Thyroid gland (tissue), 4 donors: ENCODE measurements at regions not wholly inside any gene's neighbourhood (a gene's known extent, or its start where the extent isn't known, plus 50 kb on each side); places are given as distances from the start of the nearest gene placed in this dataset.

ENCODE experiments used
- DNase-seq, 2 donors: peaks; one replicate each; pipeline ENCODE4 v3.0.0-alpha.2; 2019
- H3K27ac ChIP-seq, 3 donors: fragments of 200-600 bp; sonication (generic); 1 replicate in 2 of 3; 2 replicates in 1 of 3; pipeline ENCODE4 v1.5.1; 2016 to 2019; ENCODE audit warnings: mild to moderate bottlenecking in 1 of 3, moderate library complexity in 1 of 3
- H3K27me3 ChIP-seq: fragments of 200-600 bp; sonication (generic); one replicate; pipeline ENCODE4 v1.5.1; 2019
- H3K36me3 ChIP-seq, 2 donors: fragments of 200-600 bp; sonication (generic); one replicate each; pipeline ENCODE4 v1.5.1; 2016 to 2019
- H3K4me1 ChIP-seq, 2 donors: fragments of 200-600 bp; sonication (generic); one replicate each; pipeline ENCODE4 v1.5.1; 2017 to 2019
- H3K4me3 ChIP-seq, 3 donors: fragments of 200-600 bp; sonication (generic); replicated peaks in 1 of 3; 1 replicate in 2 of 3; 2 replicates in 1 of 3; pipeline ENCODE4 v1.5.1; 2016; ENCODE audit warnings: mild to moderate bottlenecking in 1 of 3
- H3K9me3 ChIP-seq: fragments of 200-600 bp; sonication (generic); one replicate; pipeline ENCODE4 v1.5.1; 2017
- CTCF ChIP-seq, 6 experiments: fragments of 200-600 bp in 3 of 6; fragments of 450-650 bp in 3 of 6; sonication (generic) in 3 of 6; IDR thresholded peaks; one replicate each; pipeline ENCODE4 v1.5.1; 2016 to 2019; ENCODE audit warnings: antibody characterized with exemption in 6 of 6, mild to moderate bottlenecking in 2 of 6, inconsistent platforms in 1 of 6, moderate library complexity in 1 of 6
- POLR2A ChIP-seq, 2 donors: fragments of 450-650 bp; IDR thresholded peaks; one replicate each; pipeline ENCODE4 v1.6.1; 2017; ENCODE audit warnings: antibody characterized with exemption in 2 of 2, mild to moderate bottlenecking in 2 of 2, moderate library complexity in 1 of 2
- WGBS, 2 donors: methylation state at CpG; one replicate each; pipeline ENCODE4 v1.1.5; 2017; 5-methylcytosine and 5-hydroxymethylcytosine counted together
- intact Hi-C: fragments of 100-400 bp; cut with DNase I; formaldehyde crosslinking; loops from one replicate; pipeline ENCODE4 v1.15.1; 2023

DNA sequence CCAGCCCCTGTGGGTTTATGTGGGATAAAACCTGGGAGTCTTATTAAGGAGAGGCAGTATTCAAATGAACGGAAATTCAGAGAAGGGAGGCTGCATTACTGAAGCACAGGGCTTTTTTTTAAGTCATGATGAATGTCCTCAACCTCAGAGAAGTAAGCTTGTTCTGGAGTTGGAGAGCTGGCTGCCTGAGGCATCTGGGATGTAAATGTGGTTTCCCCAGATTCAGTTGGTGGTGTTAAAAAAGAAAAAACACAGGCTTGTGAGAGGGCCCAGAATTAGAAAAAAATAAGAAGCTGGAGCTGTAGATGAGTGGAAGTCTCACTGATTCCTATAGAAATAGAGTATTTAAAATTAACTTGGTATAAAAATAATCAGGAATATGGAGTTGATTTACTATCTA lies 64.0 kb upstream of the GPR12 start:
- TF ChIP-seq POLR2A (IDR thresholded peaks at IDR 0.05) (no peak), CTCF (IDR thresholded peaks at IDR 0.05) (no peak)
- Histone ChIP-seq H3K27ac (no peak overlapping the region), H3K4me1 (no peaks in the 10 kb centered on the region), H3K27me3 (no peaks in the 10 kb centered on the region), H3K9me3 (no peaks in the 10 kb centered on the region), H3K36me3 (no peaks in the 10 kb centered on the region), H3K4me3 (no peak overlapping the region)
- DNase-seq: no peak
- 29 to 75% methylated on average over 1 of the region's 1 CpG for WGBS, 2 donors
- intact Hi-C loops: no loop called here

- no peaks in the 10 kb centered on the region for H3K9me3 ChIP-seq
- no peak for DNase-seq
- no peaks in the 10 kb centered on the region for H3K27me3 ChIP-seq
- TF ChIP-seq POLR2A (IDR thresholded peaks at IDR 0.05): no peak
- TF ChIP-seq CTCF (IDR thresholded peaks at IDR 0.05): no peak
- H3K4me3 ChIP-seq: no peak overlapping the region
- intact Hi-C loops: no loop called here
- no peaks in the 10 kb centered on the region for H3K4me1 ChIP-seq
- no peaks in the 10 kb centered on the region for H3K36me3 ChIP-seq
- no peak overlapping the region for H3K27ac ChIP-seq
These were observed 61.6 kb upstream of the GPR12 start for GRCh38 chr13:26822146-26822545.

GRCh38 chr13:26821672-26822071 lies 61.1 kb upstream of the GPR12 start:
- Histone ChIP-seq H3K9me3 (no peaks in the 10 kb centered on the region), H3K27me3 (no peaks in the 10 kb centered on the region), H3K4me3 (no peak overlapping the region), H3K4me1 (no peaks in the 10 kb centered on the region), H3K36me3 (no peaks in the 10 kb centered on the region), H3K27ac (no peak overlapping the region)
- 80 to 92% methylated on average over 7 of the region's 7 CpGs for WGBS, 2 donors
- no peak for TF ChIP-seq POLR2A (IDR thresholded peaks at IDR 0.05)
- no peak for TF ChIP-seq CTCF (IDR thresholded peaks at IDR 0.05)
- intact Hi-C loops: no loop called here
- DNase-seq: no peak

GRCh38 chr13:26820871-26821270 lies 60.3 kb upstream of the GPR12 start:
- 81 to 85% methylated on average over 4 of the region's 4 CpGs for WGBS, 2 donors
- TF ChIP-seq POLR2A (IDR thresholded peaks at IDR 0.05) (no peak), CTCF (IDR thresholded peaks at IDR 0.05) (no peak)
- Histone ChIP-seq H3K36me3 (no peaks in the 10 kb centered on the region), H3K27me3 (no peaks in the 10 kb centered on the region), H3K4me3 (no peak overlapping the region), H3K9me3 (no peaks in the 10 kb centered on the region), H3K27ac (no peak overlapping the region), H3K4me1 (no peaks in the 10 kb centered on the region)
- intact Hi-C loops: no loop called here
- DNase-seq: no peak

DNA sequence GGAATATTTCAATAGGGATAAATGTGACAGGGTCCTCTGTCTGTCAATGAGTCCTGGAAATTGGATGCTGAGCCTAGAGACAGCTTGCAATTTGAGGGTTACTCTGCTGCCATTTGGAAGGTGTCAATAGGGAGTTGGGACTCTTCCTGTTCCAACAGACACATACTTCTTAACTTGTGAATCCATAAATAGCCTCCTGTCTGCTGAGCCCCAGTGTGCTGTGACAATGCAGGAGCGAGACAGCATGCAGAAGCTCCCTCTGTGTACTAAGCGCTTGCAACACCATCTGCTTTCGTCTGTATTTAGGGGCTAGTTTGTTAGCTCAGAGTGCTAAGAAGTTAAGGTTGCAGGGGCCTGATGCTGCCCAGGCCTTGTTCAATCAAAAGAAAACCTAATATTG lies 58.5 kb upstream of the GPR12 start:
- Histone ChIP-seq H3K4me1 (no peaks in the 10 kb centered on the region), H3K27me3 (no peaks in the 10 kb centered on the region), H3K9me3 (no peaks in the 10 kb centered on the region), H3K4me3 (no peak overlapping the region), H3K36me3 (no peaks in the 10 kb centered on the region), H3K27ac (no peak overlapping the region)
- intact Hi-C loops: no loop called here
- TF ChIP-seq POLR2A (IDR thresholded peaks at IDR 0.05) (no peak), CTCF (IDR thresholded peaks at IDR 0.05) (no peak)
- DNase-seq: no peak
- WGBS, 2 donors: 82 to 90% methylated on average over 3 of the region's 3 CpGs
